ENCODE measurements at regions not wholly inside any gene's neighbourhood (a gene's known extent, or its start where the extent isn't known, plus 50 kb on each side); places are given as distances from the start of the nearest gene placed in this dataset.

DNA sequence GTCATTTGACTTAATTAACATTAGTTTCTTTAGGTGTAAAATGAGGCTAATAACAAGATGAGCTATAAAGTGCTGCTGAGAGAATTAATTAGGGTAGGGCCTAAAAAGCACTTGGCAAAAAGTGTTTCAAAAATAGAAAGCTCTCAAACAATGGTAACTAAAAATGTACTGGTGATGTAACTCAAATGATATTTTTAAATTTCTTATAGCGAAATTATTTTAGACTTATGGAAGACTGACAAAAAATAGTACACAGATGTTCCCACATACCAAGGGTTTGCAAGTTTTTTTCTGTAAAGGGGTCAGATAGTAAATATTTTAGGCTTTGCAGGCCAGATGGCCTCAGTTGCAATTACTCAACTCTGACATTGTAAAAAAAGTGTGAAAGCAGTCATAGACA is 190.7 kb upstream of the UFL1 start (continued):
- TF ChIP-seq, protein P1, sequence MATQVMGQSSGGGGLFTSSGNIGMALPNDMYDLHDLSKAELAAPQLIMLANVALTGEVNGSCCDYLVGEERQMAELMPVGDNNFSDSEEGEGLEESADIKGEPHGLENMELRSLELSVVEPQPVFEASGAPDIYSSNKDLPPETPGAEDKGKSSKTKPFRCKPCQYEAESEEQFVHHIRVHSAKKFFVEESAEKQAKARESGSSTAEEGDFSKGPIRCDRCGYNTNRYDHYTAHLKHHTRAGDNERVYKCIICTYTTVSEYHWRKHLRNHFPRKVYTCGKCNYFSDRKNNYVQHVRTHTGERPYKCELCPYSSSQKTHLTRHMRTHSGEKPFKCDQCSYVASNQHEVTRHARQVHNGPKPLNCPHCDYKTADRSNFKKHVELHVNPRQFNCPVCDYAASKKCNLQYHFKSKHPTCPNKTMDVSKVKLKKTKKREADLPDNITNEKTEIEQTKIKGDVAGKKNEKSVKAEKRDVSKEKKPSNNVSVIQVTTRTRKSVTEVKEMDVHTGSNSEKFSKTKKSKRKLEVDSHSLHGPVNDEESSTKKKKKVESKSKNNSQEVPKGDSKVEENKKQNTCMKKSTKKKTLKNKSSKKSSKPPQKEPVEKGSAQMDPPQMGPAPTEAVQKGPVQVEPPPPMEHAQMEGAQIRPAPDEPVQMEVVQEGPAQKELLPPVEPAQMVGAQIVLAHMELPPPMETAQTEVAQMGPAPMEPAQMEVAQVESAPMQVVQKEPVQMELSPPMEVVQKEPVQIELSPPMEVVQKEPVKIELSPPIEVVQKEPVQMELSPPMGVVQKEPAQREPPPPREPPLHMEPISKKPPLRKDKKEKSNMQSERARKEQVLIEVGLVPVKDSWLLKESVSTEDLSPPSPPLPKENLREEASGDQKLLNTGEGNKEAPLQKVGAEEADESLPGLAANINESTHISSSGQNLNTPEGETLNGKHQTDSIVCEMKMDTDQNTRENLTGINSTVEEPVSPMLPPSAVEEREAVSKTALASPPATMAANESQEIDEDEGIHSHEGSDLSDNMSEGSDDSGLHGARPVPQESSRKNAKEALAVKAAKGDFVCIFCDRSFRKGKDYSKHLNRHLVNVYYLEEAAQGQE (IDR thresholded peaks at IDR 0.05; ENCODE audit: unreplicated experiment): no peak
- no peak for TF ChIP-seq JUNB (IDR thresholded peaks at IDR 0.05; ENCODE audit: unreplicated experiment)
- no peak for TF ChIP-seq NANOG (IDR thresholded peaks at IDR 0.05; ENCODE audit: borderline replicate concordance)

DNA sequence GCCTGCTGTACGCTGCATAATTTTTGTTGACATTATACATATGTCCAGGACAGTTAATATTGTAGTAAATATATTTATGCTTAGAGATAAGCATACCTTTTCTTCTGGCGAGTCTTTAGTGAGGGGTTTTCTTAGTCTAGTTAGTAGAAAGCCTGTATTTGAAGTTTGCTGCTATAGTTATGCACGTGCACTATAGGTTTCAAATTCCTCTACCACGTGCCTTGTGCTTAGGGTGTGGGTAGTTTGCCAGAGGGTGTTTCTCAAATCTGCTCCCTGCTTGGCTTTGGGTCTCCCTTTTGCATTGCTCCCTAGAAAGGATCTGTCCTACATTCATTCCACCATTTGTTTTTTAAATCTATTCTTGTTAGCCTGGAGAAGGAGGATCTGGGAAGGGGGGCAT is 181.4 kb upstream of the UFL1 start:
- H3K4me1 Mint-ChIP-seq: peaks cover 4% of the 10 kb centered on the region; the same call in 2 of the 3 replicates
- H3K9me3 Mint-ChIP-seq: peaks cover 37% of the 10 kb centered on the region
- no peak overlapping the region for H3K27ac Mint-ChIP-seq
- no peak for TF ChIP-seq POLR2AphosphoS5 (IDR thresholded peaks at IDR 0.05; ENCODE audit: low read depth)
- TF ChIP-seq NANOG (IDR thresholded peaks at IDR 0.05; ENCODE audit: borderline replicate concordance): no peak
- TF ChIP-seq, protein P1 (IDR thresholded peaks at IDR 0.05; ENCODE audit: unreplicated experiment): no peak
- no peak for TF ChIP-seq CREB1 (CRISPR knock-in tag; IDR thresholded peaks at IDR 0.05; ENCODE audit: low read depth)
- no peak for TF ChIP-seq EZH2phosphoT487 (IDR thresholded peaks at IDR 0.05; ENCODE audit: unreplicated experiment)
- TF ChIP-seq EZH2 (IDR thresholded peaks at IDR 0.05; ENCODE audit: low read depth, unreplicated experiment): no peak
- no peak for TF ChIP-seq ZNF331 (CRISPR knock-in tag; IDR thresholded peaks at IDR 0.05; ENCODE audit: low read depth)
- TF ChIP-seq JUNB (IDR thresholded peaks at IDR 0.05; ENCODE audit: unreplicated experiment): no peak
- TF ChIP-seq, protein P2, sequence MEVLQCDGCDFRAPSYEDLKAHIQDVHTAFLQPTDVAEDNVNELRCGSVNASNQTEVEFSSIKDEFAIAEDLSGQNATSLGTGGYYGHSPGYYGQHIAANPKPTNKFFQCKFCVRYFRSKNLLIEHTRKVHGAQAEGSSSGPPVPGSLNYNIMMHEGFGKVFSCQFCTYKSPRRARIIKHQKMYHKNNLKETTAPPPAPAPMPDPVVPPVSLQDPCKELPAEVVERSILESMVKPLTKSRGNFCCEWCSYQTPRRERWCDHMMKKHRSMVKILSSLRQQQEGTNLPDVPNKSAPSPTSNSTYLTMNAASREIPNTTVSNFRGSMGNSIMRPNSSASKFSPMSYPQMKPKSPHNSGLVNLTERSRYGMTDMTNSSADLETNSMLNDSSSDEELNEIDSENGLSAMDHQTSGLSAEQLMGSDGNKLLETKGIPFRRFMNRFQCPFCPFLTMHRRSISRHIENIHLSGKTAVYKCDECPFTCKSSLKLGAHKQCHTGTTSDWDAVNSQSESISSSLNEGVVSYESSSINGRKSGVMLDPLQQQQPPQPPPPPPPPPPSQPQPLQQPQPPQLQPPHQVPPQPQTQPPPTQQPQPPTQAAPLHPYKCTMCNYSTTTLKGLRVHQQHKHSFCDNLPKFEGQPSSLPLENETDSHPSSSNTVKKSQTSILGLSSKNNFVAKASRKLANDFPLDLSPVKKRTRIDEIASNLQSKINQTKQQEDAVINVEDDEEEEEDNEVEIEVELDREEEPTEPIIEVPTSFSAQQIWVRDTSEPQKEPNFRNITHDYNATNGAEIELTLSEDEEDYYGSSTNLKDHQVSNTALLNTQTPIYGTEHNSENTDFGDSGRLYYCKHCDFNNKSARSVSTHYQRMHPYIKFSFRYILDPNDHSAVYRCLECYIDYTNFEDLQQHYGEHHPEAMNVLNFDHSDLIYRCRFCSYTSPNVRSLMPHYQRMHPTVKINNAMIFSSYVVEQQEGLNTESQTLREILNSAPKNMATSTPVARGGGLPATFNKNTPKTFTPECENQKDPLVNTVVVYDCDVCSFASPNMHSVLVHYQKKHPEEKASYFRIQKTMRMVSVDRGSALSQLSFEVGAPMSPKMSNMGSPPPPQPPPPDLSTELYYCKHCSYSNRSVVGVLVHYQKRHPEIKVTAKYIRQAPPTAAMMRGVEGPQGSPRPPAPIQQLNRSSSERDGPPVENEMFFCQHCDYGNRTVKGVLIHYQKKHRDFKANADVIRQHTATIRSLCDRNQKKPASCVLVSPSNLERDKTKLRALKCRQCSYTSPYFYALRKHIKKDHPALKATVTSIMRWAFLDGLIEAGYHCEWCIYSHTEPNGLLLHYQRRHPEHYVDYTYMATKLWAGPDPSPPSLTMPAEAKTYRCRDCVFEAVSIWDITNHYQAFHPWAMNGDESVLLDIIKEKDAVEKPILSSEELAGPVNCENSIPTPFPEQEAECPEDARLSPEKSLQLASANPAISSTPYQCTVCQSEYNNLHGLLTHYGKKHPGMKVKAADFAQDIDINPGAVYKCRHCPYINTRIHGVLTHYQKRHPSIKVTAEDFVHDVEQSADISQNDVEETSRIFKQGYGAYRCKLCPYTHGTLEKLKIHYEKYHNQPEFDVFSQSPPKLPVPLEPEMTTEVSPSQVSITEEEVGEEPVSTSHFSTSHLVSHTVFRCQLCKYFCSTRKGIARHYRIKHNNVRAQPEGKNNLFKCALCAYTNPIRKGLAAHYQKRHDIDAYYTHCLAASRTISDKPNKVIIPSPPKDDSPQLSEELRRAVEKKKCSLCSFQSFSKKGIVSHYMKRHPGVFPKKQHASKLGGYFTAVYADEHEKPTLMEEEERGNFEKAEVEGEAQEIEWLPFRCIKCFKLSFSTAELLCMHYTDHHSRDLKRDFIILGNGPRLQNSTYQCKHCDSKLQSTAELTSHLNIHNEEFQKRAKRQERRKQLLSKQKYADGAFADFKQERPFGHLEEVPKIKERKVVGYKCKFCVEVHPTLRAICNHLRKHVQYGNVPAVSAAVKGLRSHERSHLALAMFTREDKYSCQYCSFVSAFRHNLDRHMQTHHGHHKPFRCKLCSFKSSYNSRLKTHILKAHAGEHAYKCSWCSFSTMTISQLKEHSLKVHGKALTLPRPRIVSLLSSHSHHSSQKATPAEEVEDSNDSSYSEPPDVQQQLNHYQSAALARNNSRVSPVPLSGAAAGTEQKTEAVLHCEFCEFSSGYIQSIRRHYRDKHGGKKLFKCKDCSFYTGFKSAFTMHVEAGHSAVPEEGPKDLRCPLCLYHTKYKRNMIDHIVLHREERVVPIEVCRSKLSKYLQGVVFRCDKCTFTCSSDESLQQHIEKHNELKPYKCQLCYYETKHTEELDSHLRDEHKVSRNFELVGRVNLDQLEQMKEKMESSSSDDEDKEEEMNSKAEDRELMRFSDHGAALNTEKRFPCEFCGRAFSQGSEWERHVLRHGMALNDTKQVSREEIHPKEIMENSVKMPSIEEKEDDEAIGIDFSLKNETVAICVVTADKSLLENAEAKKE (CRISPR knock-in tag; IDR thresholded peaks at IDR 0.05): no peak
- TF ChIP-seq STAT1 (IDR thresholded peaks at IDR 0.05; ENCODE audit: unreplicated experiment): no peak

More for the DNA sequence above, 181.4 kb upstream of the UFL1 start:
- Mint-ChIP-seq H3K27me3 (ENCODE audit: insufficient read depth, low read depth, poor library complexity) (no peaks in the 10 kb centered on the region), H3K36me3 (ENCODE audit: low read depth) (peaks cover 22% of the 10 kb centered on the region), H3K4me3 (no peak overlapping the region)
- H2AFZ ChIP-seq: no peak overlapping the region
- H4K20me1 ChIP-seq (replicated peaks; ENCODE audit: insufficient read depth): no peaks in the 10 kb centered on the region
- ATAC-seq (no peak), DNase-seq (ENCODE audit: low spot score) (no peak)
- no peaks in the 10 kb centered on the region for H3K9me2 ChIP-seq (ENCODE audit: insufficient read depth)
- H3K27ac ChIP-seq (ENCODE audit: low read depth): no peak overlapping the region
- H3K4me1 ChIP-seq (ENCODE audit: insufficient read depth): peaks cover 4% of the 10 kb centered on the region; the same call in 1 of the 2 replicates
- no peaks in the 10 kb centered on the region for H3K27me3 ChIP-seq (ENCODE audit: insufficient read depth)
- H3K79me2 ChIP-seq (replicated peaks; ENCODE audit: insufficient read depth): no peaks in the 10 kb centered on the region
- H3K4me3 ChIP-seq: no peak overlapping the region
- no peak overlapping the region for H3K4me2 ChIP-seq
- H3K36me3 ChIP-seq (ENCODE audit: insufficient read depth): no peaks in the 10 kb centered on the region
- H3F3A ChIP-seq (replicated peaks; ENCODE audit: low read depth): no peaks in the 10 kb centered on the region

Measured in GM23338 (cell line).